Spleen (tissue), 3 donors: ENCODE measurements at regions not wholly inside any gene's neighbourhood (a gene's known extent, or its start where the extent isn't known, plus 50 kb on each side); places are given as distances from the start of the nearest gene placed in this dataset.

Experiments
- POLR2A ChIP-seq, 3 donors: fragments of 450-650 bp; IDR thresholded peaks; one replicate each; pipeline ENCODE4 v1.5.1; 2017; ENCODE audit warnings: antibody characterized with exemption in 3 of 3, mild to moderate bottlenecking in 1 of 3
- POLR2AphosphoS5 ChIP-seq, 3 donors: sonication (generic); formaldehyde crosslinking; IDR thresholded peaks; one replicate each; pipeline ENCODE4 v1.5.1; 2017; ENCODE audit warnings: antibody characterized with exemption in 3 of 3

- TF ChIP-seq POLR2AphosphoS5 (IDR thresholded peaks at IDR 0.05) (no peak), POLR2A (IDR thresholded peaks at IDR 0.05) (no peak)
These were observed 950.6 kb downstream of the GALC start for GRCh38 chr14:87042354-87042753.
